Erythroblast (primary cell): ENCODE measurements at regions not wholly inside any gene's neighbourhood (a gene's known extent, or its start where the extent isn't known, plus 50 kb on each side); places are given as distances from the start of the nearest gene placed in this dataset.

Source experiments
- GATA1 ChIP-seq: IDR thresholded peaks from 2 replicates; pipeline ENCODE4 v1.6.1; 2011; ENCODE audit warnings: low read depth, mild to moderate bottlenecking, control low read depth, low read length, moderate library complexity
- POLR2A ChIP-seq: IDR thresholded peaks from 2 replicates; pipeline ENCODE4 v1.6.1; 2011; ENCODE audit warnings: mild to moderate bottlenecking, low read length

DNA sequence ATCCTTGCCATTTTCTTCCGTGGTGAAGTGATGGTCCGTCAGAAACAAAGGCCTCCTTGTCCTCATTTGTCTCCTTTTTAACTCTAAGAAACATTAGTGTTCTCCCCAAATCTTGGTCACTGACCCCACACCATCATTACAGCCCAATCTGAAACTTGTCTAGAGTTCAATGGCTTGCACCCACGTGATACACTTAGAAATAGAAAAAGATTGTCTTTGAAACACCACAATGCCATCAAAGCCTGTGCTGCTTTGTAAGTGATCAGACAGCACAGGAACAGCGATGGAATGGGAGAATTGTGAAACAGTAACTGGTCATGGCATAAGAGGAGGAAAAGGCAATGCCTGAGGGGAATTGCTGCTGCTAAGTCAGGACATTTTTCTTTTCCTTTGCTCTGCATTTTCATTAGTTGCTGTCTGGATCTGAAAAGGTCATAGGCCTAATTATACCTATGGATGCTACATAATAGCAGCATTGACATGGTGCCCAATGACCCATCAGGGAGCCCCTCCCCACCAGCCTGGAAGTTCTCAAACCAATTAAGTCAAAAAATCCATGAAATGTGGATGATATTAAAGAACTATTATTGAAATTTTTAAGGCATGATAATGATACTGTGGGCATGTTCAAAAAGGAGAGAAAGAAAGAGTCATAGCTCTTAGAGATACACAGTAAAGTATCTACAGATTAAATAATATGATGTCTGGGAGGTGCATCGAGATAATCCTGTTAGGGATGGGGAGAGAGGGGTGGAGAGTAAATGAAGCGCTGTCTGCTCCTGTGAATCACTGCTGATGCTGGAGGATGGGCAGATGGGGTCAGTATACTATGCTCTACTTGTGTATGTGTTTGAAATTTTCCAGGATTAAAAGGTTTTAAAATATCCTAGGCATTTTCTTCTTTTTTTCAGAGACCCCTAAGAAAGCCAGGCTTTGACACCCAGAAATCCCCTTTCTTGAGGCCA, 83.6 kb downstream of the ENC1 start:
- no peak for TF ChIP-seq POLR2A
- TF ChIP-seq GATA1: no peak
